Urinary bladder (tissue), 3 donors: ENCODE measurements at regions not wholly inside any gene's neighbourhood (a gene's known extent, or its start where the extent isn't known, plus 50 kb on each side); places are given as distances from the start of the nearest gene placed in this dataset.

Experiments used
- DNase-seq: peaks from one replicate; pipeline ENCODE4 v3.0.0-alpha.2; 2015; ENCODE audit errors: extremely low spot score
- H3K27ac ChIP-seq: one replicate; pipeline ENCODE4 v1.5.1; 2013; ENCODE audit warnings: low read depth, mild to moderate bottlenecking, moderate library complexity
- H3K36me3 ChIP-seq: one replicate; pipeline ENCODE4 v1.6.1; 2013; ENCODE audit warnings: mild to moderate bottlenecking, moderate library complexity; ENCODE audit not compliant: insufficient read depth
- H3K4me1 ChIP-seq: one replicate; pipeline ENCODE4 v1.6.1; 2013; ENCODE audit warnings: mild to moderate bottlenecking, moderate library complexity; ENCODE audit not compliant: insufficient read depth
- H3K4me3 ChIP-seq: one replicate; pipeline ENCODE4 v1.5.1; 2013; ENCODE audit warnings: low read depth, low read length
- WGBS: extraction: QIAGEN DNeasy Blood & Tissue Kit; methylation state at CpG from one replicate; pipeline ENCODE4 v1.1.7; 2013; 5-methylcytosine and 5-hydroxymethylcytosine counted together
- donor health status: healthy with polysubstance abuse.
- donor health status: healthy.

DNA sequence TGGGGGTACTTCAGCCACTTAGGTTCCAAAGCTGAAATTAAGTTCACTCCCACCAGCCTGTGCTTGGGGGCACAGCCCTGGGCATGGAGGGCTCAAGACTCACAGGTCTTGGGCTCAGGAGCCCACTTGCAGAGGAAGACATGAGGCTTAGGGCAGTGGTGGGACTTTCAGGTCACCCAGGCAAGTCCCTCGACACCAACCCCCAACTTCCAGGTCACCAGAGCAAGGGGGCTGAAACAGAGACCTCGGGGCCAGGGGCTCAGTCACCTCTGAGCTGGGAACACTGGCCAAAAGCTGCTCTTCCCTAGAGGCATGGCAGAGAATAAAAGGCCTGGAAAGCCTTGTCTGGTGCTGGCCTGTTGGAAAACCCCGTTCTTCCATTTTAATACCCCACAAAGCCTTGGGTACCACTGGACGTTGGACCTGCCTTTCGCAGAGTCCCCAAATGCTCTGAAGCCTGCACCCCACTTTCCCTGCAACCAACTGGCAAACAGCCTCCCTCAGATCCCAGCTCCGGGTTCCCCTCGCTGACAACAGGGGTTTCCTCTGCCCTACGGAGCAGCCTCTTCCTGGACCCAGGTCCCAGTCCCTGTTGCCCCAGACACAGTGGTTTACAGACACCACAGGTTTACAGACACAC lies 160.9 kb upstream of the PMEPA1 start:
- no peak overlapping the region for H3K4me3 ChIP-seq
- DNase-seq, result no peak
- no peaks in the 10 kb centered on the region for H3K36me3 ChIP-seq
- no peaks in the 10 kb centered on the region for H3K4me1 ChIP-seq
- 82% methylated on average over 8 of the region's 8 CpGs for WGBS
- H3K27ac ChIP-seq, result no peak overlapping the region

DNA sequence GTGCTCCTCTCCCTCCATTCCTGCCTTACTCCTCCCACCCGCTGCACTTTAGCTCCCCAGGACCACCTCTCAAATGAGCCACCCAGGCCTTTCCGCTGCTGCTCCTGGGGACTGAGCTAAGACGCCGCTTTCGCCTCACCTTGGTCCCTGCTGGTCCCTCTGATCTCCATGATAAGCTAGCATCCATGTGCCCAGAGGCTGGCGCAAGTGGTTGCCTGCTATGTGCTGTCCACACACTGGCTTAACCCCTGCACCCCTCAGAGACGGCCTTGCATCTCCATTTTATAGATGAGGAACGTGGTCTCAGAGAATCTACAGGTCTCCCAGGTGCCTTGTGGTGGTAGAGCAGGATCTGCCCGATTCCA lies 160.1 kb upstream of the PMEPA1 start:
- H3K4me1 ChIP-seq, result no peaks in the 10 kb centered on the region
- no peak overlapping the region for H3K4me3 ChIP-seq
- H3K36me3 ChIP-seq, result no peaks in the 10 kb centered on the region
- 81% methylated on average over 9 of the region's 9 CpGs for WGBS
- DNase-seq, result no peak
- H3K27ac ChIP-seq, result no peak overlapping the region

DNA sequence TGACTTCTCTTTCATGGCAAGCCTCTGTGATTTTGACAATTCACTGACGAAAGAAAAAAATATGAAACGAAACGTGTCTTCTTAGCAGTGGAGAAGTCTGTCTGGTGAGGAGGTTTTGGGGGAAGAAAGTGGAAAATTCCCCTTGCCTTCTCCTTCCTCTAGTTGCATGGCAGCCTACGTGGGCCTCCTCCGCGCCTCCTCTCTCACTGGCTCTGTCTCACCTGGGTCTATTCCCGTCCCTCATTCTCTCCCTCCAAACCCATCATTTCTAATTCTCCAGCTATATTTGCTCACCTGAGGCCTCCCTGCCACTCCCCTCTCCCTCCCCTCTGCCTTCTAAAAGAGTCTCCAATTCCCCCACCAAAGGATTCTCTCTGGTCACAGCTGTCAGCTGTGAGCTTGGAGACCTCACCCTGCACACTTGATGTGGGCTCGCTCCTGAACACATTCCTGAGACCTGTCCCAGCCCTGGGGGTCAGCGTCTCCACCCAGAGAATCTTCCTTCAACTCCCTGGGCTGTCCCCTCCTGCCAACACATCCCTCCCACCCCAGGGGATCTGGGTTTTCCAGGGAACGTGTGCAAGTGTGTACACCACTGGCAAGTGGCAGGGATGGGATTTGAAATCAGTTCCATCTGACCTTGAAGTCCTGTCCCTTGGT lies 159.6 kb upstream of the PMEPA1 start:
- no peak for DNase-seq
- WGBS, result 74% methylated on average over 10 of the region's 10 CpGs

DNA sequence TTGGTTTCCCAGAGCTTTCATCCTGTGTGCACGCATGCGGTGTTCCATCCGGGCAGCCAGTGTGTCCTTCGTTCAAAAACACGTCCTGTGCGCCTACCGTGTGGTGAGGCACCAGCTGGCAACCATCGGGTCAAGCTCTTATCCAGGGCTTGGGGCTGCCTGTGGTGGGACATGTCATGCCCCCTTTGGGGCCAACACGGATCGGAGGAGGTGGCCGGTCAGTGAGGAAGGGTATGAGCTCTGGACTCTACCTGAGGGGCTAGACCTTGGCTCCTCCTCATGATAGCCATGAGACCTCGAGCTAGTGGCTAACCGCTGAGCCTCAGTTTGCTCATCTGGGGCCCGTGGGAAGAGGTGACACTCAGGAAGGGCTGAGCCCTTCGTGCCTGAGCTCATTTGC lies 158.5 kb upstream of the PMEPA1 start:
- H3K4me1 ChIP-seq, result no peaks in the 10 kb centered on the region
- WGBS, result 92% methylated on average over 15 of the region's 15 CpGs
- DNase-seq, result no peak
- H3K27ac ChIP-seq, result no peak overlapping the region
- H3K36me3 ChIP-seq, result no peaks in the 10 kb centered on the region
- H3K4me3 ChIP-seq, result no peak overlapping the region

More for the DNA sequence above, 159.6 kb upstream of the PMEPA1 start:
- no peak overlapping the region for H3K27ac ChIP-seq
- H3K4me1 ChIP-seq, result no peaks in the 10 kb centered on the region
- H3K36me3 ChIP-seq, result no peaks in the 10 kb centered on the region
- no peak overlapping the region for H3K4me3 ChIP-seq

DNA sequence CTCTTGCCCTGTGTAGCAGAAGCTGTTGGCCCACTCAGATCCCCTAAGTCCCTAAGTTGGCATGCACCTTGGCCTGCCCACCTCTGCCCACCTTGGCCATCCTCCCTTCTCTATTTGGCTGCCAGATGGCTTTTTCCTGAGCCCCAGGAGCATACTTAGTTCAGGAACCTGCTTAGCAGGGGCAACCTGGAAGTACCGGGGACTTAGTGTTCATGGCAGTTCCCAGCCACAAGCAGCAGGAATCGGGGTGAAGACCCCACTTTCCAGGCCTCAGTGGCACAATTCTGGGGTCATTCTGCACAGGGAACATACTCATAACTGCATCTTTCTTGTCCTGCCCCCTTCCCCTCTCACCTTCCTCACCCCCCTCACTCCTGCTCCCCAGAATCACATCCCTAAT lies 158.0 kb upstream of the PMEPA1 start:
- no peak overlapping the region for H3K27ac ChIP-seq
- no peaks in the 10 kb centered on the region for H3K36me3 ChIP-seq
- H3K4me3 ChIP-seq, result no peak overlapping the region
- DNase-seq, result no peak
- WGBS, result 96% methylated on average over 2 of the region's 2 CpGs
- H3K4me1 ChIP-seq, result no peaks in the 10 kb centered on the region

DNA sequence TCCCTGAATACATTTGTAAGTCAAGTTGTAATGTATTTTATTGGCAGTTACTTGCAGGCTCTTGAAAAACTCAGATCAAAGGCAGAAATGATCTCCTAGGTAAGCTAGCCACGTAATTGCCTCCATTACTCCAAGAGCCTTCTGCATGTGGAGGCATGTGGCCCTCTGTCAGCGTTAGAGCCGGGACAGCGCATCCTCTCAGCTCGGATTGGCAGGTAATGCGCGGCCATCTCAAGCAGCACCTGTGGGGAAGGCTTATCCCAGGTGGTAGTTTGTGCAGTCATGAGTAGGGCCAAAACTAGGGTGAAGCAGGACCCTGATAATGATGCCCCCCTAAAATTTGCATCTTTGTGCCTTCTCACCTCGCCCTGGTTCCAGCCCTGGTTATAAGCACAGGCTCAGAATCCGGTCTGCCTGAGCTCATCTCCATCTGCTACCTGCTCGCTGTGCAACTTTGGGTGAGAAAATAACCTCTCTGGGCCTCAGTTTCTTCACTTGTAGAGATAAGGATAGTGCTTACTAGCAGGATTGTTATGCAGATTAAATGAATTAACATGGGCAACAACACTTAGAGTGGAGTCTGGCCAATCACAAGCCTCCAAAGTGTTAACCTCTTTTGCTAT lies 157.5 kb upstream of the PMEPA1 start:
- Histone ChIP-seq H3K4me1 (no peaks in the 10 kb centered on the region), H3K4me3 (no peak overlapping the region), H3K27ac (no peak overlapping the region), H3K36me3 (no peaks in the 10 kb centered on the region)
- no peak for DNase-seq
- 89% methylated on average over 10 of the region's 10 CpGs for WGBS

DNA sequence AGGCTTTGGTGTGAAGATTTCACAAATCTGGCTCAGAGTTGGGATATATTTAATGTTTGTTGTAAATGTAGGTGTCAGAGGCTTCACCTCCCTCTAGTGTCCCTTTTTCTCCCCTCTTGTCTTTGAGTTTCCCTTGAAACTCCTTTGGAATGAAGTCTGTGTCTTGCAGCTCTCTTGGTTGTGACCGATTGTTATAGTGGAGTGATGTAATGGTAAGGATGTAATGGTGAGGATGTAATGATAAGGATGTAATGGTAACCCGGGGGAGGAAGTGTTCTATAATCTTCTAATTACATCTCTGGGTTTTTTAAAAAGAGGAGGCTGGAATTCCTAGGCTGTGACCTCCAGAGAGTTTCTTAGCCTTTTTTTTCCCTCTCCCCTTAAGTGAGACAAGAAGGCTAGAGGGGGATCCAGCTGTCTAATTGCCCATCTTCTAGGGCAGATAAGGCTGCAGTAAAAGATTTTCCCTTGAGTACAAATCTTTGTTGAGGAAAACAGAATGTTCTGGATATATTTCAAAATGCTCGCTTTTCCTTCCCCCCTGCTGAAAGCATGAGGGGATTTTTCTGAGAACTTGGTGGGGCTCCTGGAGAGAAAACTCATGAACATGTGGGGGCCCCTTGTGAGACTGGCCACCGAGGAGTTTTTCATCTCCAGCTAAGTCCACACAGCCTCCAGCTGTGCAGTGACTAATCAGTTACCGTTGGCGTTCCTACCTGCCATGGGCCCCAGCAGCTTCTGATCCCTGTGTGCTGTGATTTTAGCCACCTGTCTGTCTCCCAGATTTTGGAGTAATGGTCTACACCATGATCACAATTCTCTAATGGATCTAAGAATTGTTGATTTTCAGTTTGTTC lies 156.7 kb upstream of the PMEPA1 start:
- no peaks in the 10 kb centered on the region for H3K36me3 ChIP-seq

DNA sequence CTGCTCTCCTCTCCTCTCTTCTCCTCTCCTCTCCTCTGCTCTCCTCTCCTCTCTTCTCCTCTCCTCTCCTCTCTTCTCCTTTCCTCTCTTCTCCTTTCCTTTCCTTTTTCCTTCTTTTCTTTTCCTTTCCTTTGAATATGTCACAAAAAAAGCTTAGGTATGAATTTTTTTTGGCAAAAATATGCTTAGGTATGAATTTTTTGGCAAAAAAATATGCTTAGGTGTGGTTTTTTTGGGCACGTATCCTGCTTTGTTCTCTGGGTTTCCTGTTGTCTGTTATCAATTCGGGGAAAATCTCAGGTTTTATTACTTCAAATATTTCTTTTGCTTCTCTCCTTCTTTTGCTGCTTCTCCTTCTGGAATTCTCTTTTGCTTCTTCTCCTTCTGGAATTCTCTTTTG lies 155.5 kb upstream of the PMEPA1 start:
- 80% methylated on average over 2 of the region's 2 CpGs for WGBS
- Histone ChIP-seq H3K27ac (no peak overlapping the region), H3K4me1 (no peaks in the 10 kb centered on the region), H3K4me3 (no peak overlapping the region), H3K36me3 (no peaks in the 10 kb centered on the region)
- DNase-seq, result no peak

More for the DNA sequence above, 156.7 kb upstream of the PMEPA1 start:
- H3K27ac ChIP-seq, result no peak overlapping the region
- peak; percentile 74 for DNase-seq
- H3K4me1 ChIP-seq, result no peaks in the 10 kb centered on the region
- WGBS, result 31% methylated on average over 6 of the region's 6 CpGs
- no peak overlapping the region for H3K4me3 ChIP-seq

DNA sequence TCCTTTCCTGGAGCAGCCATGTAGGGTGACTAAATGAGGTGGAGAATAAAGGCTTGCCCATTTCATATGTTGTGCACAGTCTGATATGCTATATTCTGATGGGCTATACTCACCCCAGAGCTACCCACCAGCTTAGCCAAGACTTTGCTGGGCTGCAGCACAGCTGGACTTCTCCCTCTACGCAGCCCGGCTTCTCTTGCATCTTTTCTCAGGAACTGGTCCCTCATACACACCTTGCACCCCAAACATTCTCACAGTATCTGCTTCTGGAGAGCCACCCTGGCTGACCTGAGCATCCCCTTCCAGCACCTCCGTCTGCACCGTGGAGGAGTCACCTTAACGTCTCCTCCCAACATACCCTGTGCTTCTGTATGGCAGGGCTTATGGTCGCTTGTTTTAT lies 150.8 kb upstream of the PMEPA1 start:
- 86% methylated on average over 6 of the region's 6 CpGs for WGBS
- DNase-seq, result no peak

DNA sequence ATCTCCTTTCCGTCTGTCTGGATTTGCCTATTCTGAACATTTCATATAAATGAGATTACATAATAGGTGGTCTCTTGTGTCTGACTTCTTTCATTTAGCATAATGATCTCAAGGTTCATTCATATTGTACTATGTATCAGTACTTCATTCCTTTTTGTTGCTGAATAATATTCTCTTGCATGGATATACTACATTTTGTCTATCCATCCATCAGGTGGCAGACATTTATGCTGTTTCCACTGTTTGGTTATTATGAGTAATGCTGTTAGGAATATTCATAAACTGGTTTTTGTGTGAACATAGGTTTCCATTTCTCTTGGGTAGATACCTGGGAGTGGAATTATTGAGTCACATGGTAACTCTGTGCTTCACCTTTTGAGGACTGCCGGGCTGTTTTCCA lies 148.2 kb upstream of the PMEPA1 start:
- Histone ChIP-seq H3K4me3 (no peak overlapping the region), H3K36me3 (no peaks in the 10 kb centered on the region), H3K27ac (no peak overlapping the region), H3K4me1 (no peaks in the 10 kb centered on the region)
- DNase-seq, result no peak
- 90% methylated on average over 2 of the region's 2 CpGs for WGBS

More for the DNA sequence above, 150.8 kb upstream of the PMEPA1 start:
- H3K36me3 ChIP-seq, result no peaks in the 10 kb centered on the region
- H3K4me1 ChIP-seq, result no peaks in the 10 kb centered on the region
- H3K27ac ChIP-seq, result no peak overlapping the region
- no peak overlapping the region for H3K4me3 ChIP-seq

DNA sequence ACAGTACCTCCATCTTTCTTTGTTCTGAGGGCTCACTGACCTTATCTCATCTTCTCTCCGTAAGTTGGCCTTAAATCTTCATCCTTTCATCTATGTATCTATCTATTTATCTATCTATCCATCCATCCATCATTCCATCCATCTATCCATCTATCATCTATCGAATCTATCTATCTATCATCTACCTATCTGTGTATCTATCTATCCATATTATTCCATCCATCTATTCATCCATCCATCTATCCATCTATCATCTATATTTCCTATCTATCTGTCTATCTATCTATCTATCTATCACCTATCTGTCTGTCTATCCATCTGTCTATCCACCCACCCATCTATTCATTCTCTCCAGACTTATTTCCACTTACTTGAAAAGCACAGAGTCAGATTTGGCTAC lies 147.3 kb upstream of the PMEPA1 start:
- no peaks in the 10 kb centered on the region for H3K4me1 ChIP-seq
- WGBS, result 89% methylated on average over 2 of the region's 2 CpGs

DNA sequence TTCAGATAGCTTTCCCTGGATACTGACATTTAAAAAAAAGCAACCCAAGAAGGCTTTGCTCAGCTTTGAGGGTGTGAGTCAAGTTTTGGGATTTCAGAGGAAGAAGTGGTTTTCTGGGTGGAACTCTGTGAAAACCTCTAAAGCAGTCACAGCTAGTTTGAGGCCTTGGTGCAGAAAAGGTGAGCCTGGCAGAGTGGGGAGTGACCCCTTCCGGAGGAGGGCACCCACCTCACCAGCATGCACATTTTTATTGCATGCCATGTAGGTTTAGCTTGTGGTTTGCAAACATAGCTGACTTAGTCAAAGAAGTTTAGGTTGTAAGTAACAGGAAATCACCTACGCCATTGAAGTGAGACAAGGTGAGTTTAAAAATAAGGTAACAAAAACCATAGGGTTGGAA lies 146.8 kb upstream of the PMEPA1 start:
- no peak for DNase-seq
- WGBS, result 86% methylated on average over 2 of the region's 2 CpGs
- Histone ChIP-seq H3K27ac (no peak overlapping the region), H3K36me3 (no peaks in the 10 kb centered on the region), H3K4me1 (no peaks in the 10 kb centered on the region), H3K4me3 (no peak overlapping the region)

More for the DNA sequence above, 147.3 kb upstream of the PMEPA1 start:
- Histone ChIP-seq H3K4me3 (no peak overlapping the region), H3K36me3 (no peaks in the 10 kb centered on the region), H3K27ac (no peak overlapping the region)
- no peak for DNase-seq

DNA sequence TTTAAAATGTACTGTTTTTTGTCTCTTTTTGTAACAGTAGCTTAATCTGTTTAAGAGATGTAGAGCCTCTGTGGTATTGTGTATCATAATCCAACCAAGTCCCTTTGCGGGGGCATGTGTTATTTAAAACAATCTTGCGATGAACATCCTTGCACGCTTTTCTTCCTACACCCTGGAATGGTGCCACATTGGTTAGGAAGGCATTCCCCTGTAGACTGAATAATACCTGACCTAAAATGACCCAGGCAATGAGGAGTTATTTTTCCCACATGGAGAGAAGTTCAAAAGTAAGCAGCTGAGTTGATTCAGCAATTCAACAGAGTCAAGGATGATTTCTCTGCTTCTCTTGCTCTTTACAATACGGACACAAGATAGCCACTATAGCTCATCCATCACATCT lies 142.0 kb upstream of the PMEPA1 start:
- WGBS, result 76% methylated on average over 4 of the region's 4 CpGs
- Histone ChIP-seq H3K4me3 (no peak overlapping the region), H3K36me3 (no peaks in the 10 kb centered on the region), H3K27ac (no peak overlapping the region), H3K4me1 (no peaks in the 10 kb centered on the region)
- no peak for DNase-seq
